Tibial nerve (tissue), 4 donors: ENCODE measurements at regions not wholly inside any gene's neighbourhood (a gene's known extent, or its start where the extent isn't known, plus 50 kb on each side); places are given as distances from the start of the nearest gene placed in this dataset.

Experiments used
- EP300 ChIP-seq, 2 donors: sonication (generic); formaldehyde crosslinking; IDR thresholded peaks; one replicate each; pipeline ENCODE4 v1.6.1; 2017; ENCODE audit warnings: antibody characterized with exemption in 2 of 2, mild to moderate bottlenecking in 1 of 2
- POLR2A ChIP-seq, 2 donors: fragments of 450-650 bp; IDR thresholded peaks; one replicate each; pipeline ENCODE4 v1.6.1; 2017; ENCODE audit warnings: antibody characterized with exemption in 2 of 2, mild to moderate bottlenecking in 2 of 2, moderate library complexity in 2 of 2
- TF ChIP-seq, protein P1 (sequence below), 5 experiments: fragments of 200-600 bp in 3 of 5; fragments of 450-650 bp in 2 of 5; sonication (generic) in 3 of 5; IDR thresholded peaks; one replicate each; pipeline ENCODE4 v1.5.1; 2016 to 2019; ENCODE audit warnings: antibody characterized with exemption in 5 of 5, mild to moderate bottlenecking in 3 of 5, moderate library complexity in 2 of 5

DNA sequence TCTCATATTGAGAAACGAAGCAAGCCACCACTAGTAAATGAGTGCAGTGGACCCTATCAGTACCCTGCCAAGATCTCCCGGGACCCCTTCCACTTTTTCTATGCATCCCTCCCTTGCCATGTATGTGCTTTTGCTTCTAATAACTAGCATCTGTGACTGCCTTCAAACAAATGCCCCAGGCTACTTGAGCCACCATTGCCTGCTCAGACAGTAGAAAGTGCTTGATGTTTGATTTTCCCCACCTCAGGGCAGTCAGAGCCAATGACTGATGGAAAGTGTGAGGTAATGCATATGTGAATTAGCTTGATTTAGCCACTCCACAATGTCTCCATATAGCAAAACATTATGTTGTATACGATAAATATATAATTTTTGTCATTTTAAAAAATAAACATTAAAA, 797.3 kb upstream of the ACO1 start:
- TF ChIP-seq POLR2A (IDR thresholded peaks at IDR 0.05): no peak
- TF ChIP-seq, protein P1, sequence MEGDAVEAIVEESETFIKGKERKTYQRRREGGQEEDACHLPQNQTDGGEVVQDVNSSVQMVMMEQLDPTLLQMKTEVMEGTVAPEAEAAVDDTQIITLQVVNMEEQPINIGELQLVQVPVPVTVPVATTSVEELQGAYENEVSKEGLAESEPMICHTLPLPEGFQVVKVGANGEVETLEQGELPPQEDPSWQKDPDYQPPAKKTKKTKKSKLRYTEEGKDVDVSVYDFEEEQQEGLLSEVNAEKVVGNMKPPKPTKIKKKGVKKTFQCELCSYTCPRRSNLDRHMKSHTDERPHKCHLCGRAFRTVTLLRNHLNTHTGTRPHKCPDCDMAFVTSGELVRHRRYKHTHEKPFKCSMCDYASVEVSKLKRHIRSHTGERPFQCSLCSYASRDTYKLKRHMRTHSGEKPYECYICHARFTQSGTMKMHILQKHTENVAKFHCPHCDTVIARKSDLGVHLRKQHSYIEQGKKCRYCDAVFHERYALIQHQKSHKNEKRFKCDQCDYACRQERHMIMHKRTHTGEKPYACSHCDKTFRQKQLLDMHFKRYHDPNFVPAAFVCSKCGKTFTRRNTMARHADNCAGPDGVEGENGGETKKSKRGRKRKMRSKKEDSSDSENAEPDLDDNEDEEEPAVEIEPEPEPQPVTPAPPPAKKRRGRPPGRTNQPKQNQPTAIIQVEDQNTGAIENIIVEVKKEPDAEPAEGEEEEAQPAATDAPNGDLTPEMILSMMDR (IDR thresholded peaks at IDR 0.05): no peak
- no peak for TF ChIP-seq EP300 (IDR thresholded peaks at IDR 0.05)
